Tongue (tissue), 2 donors: ENCODE measurements at regions not wholly inside any gene's neighbourhood (a gene's known extent, or its start where the extent isn't known, plus 50 kb on each side); places are given as distances from the start of the nearest gene placed in this dataset. TPM values are rescaled to one million over a fixed set of nuclear protein-coding genes. Genes with fewer than 3 reads are reported as not detected.

ENCODE experiments used
- DNase-seq: peaks from one replicate; pipeline ENCODE4 v3.0.0-alpha.2; 2015
- small RNA-seq: library from RNA; depleted of rRNA; stranded (forward); fragments of <200 nt; gene quantifications from one replicate; pipeline ENCODE3, GENCODE V24; 2014; ENCODE audit warnings: low replicate concordance

DNA sequence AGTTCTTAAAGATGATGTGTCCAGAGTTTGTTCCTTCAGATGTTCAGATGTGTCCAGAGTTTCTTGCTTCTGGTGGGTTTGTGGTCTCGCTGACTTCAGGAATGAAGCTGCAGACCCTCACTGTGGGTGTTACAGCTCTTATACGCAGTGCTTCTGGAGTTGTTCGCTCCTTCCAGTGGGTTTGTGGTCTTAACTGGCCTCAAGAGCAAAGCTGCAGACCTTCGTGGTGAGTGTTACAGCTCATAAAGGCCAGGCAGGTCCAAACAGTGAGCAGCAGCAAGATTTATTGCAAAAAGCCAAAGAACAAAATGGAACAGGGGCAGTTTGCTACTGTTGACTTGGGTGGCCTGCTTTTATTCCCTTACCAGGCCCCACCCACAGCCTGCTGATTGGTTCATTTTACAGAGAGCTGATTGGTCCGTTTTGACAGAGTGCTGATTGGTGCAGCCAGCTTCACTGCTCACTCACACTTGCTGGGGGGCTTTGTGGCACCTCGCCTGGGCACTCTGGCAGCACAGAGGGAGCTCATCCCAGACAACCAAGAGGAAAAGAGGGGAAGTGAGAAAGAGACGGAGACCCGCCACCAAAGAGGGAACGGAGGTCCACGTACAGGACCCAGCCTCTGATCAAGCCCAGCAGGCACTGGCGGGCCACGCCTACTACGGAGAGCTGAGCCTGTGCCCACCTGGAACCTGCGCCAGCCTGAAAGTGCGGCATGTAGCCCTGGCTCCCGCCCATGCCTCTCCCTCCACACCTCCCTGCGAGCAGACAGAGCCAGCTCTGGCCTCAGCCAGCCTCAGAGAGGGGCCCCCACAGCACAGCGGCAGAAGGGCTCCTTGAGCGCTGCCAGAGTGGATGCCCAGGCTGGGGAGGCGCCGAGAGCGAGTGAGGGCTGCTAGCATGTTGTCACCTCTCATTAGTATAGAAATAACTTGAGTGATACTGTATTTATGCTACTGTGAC is 55.8 kb upstream of the SEMA3C start:
- no peak for DNase-seq

DNA sequence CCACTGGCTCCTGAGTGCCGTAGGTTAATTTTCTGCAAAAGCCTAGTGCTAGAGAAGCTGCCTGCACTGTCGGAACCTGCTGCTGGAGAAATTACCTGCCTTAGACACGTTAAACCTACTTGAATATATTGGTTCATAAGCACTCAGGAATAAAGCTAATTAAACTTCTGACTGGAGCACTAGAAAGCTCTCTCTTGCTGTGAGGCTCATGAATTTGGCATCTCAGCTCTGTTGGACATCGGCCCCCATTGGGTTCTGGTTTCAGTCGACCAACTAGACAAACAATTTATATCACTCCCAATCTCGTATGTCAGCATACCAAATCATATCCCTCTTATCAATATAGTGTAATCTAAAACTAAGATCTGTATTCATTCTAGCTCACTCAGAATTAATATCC is 52.4 kb upstream of the SEMA3C start:
- no peak for DNase-seq

Small RNA genes lying in the stretch of these regions (small RNA-seq; reads per million reads assigned to genes)
- gene AC004866.1: not detected
